SK-N-SH treated with all-trans-retinoic acid at 6 μM for 48 hours (cell line): ENCODE measurements at regions not wholly inside any gene's neighbourhood (a gene's known extent, or its start where the extent isn't known, plus 50 kb on each side); places are given as distances from the start of the nearest gene placed in this dataset.
A peak's percentile ranks its signal among the peaks of the same experiment; 100 is the strongest.
"Not testable (repeated sequence)": the region's sequence is repeated elsewhere in the genome, so short reads cannot be mapped to it uniquely, and the experiment has no call there.

Experiments used
- ATAC-seq: fragments of 200-7000 bp; cut with Tn5 transposase; 3 replicates; pipeline ENCODE4 v1.9.1; 2020; ENCODE audit warnings: mild to moderate bottlenecking, moderate library complexity
- ARNTL ChIP-seq: fragments of 450-650 bp; formaldehyde crosslinking; IDR thresholded peaks from 2 replicates; pipeline ENCODE4 v1.5.0; 2020; ENCODE audit warnings: low read depth, mild to moderate bottlenecking, moderate library complexity, borderline replicate concordance
- BACH2 ChIP-seq: fragments of 250-450 bp; sonication (Bioruptor Pico); IDR thresholded peaks from 2 replicates; pipeline ENCODE4 v1.9.0; 2021; ENCODE audit warnings: mild to moderate bottlenecking, borderline replicate concordance
- CSDC2 ChIP-seq: fragments of 250-450 bp; sonication (Bioruptor Pico); IDR thresholded peaks from 2 replicates; pipeline ENCODE4 v1.5.0; 2020; ENCODE audit warnings: mild to moderate bottlenecking, moderate library complexity
- ESRRG ChIP-seq: fragments of 250-450 bp; sonication (Bioruptor Pico); IDR thresholded peaks from 2 replicates; pipeline ENCODE4 v1.6.1; 2021; ENCODE audit warnings: mild to moderate bottlenecking
- GLIS3 ChIP-seq: fragments of 250-450 bp; sonication (Bioruptor Pico); IDR thresholded peaks from 2 replicates; pipeline ENCODE4 v1.5.0; 2020; ENCODE audit warnings: mild to moderate bottlenecking, moderate library complexity
- ISL1 ChIP-seq: fragments of 250-450 bp; sonication (Bioruptor Pico); IDR thresholded peaks from 2 replicates; pipeline ENCODE4 v2.1.2; 2022; ENCODE audit warnings: mild to moderate bottlenecking, moderate library complexity
- OSR1 ChIP-seq: fragments of 250-450 bp; sonication (Bioruptor Pico); IDR thresholded peaks from 2 replicates; pipeline ENCODE4 v1.8.0; 2022; ENCODE audit warnings: moderate library complexity, mild to moderate bottlenecking, inconsistent platforms
- RARB ChIP-seq: fragments of 250-450 bp; sonication (Bioruptor Pico); IDR thresholded peaks from 2 replicates; pipeline ENCODE4 v1.8.0; 2021; ENCODE audit warnings: mild to moderate bottlenecking, moderate library complexity
- SNAI2 ChIP-seq: fragments of 250-450 bp; sonication (Bioruptor Pico); IDR thresholded peaks from 2 replicates; pipeline ENCODE4 v1.5.0; 2020; ENCODE audit warnings: mild to moderate bottlenecking, moderate library complexity
- ZC3H10 ChIP-seq: fragments of 250-450 bp; sonication (Bioruptor Pico); IDR thresholded peaks from 2 replicates; pipeline ENCODE4 v1.5.1; 2021; ENCODE audit warnings: mild to moderate bottlenecking, moderate library complexity
- ZFP3 ChIP-seq: fragments of 250-450 bp; sonication (Bioruptor Pico); IDR thresholded peaks from 2 replicates; pipeline ENCODE4 v1.5.0; 2020; ENCODE audit warnings: mild to moderate bottlenecking, moderate library complexity
- ZFP30 ChIP-seq: fragments of 450-650 bp; formaldehyde crosslinking; IDR thresholded peaks from 2 replicates; pipeline ENCODE4 v1.5.0; 2022; ENCODE audit warnings: mild to moderate bottlenecking, moderate library complexity
- ZNF565 ChIP-seq: fragments of 450-650 bp; formaldehyde crosslinking; conservative IDR thresholded peaks from 2 replicates; pipeline ENCODE4 v1.5.0; 2020; ENCODE audit warnings: low read depth, mild to moderate bottlenecking, moderate library complexity
- ZNF70 ChIP-seq: fragments of 450-650 bp; formaldehyde crosslinking; IDR thresholded peaks from 2 replicates; pipeline ENCODE4 v1.5.0; 2020; ENCODE audit warnings: mild to moderate bottlenecking, moderate library complexity
- ZNF8 ChIP-seq: fragments of 450-650 bp; formaldehyde crosslinking; IDR thresholded peaks from 2 replicates; pipeline ENCODE4 v1.5.0; 2020; ENCODE audit warnings: mild to moderate bottlenecking, moderate library complexity
- TF ChIP-seq, protein P1 (sequence below): fragments of 250-450 bp; sonication (Bioruptor Pico); IDR thresholded peaks from 2 replicates; pipeline ENCODE4 v1.8.0; 2020; ENCODE audit warnings: mild to moderate bottlenecking, moderate library complexity, borderline replicate concordance
- TF ChIP-seq, protein P2 (sequence below): fragments of 250-450 bp; sonication (Bioruptor Pico); IDR thresholded peaks from 2 replicates; pipeline ENCODE4 v1.5.1; 2020; ENCODE audit warnings: low read depth, mild to moderate bottlenecking, moderate library complexity
- TF ChIP-seq, protein P3 (sequence below): fragments of 250-450 bp; sonication (Bioruptor Pico); IDR thresholded peaks from 2 replicates; pipeline ENCODE4 v1.8.0; 2021; ENCODE audit warnings: low read depth, mild to moderate bottlenecking, moderate library complexity, borderline replicate concordance
- TF ChIP-seq, protein P4 (sequence below): fragments of 250-450 bp; sonication (Bioruptor Pico); IDR thresholded peaks from 2 replicates; pipeline ENCODE4 v1.5.0; 2020; ENCODE audit warnings: mild to moderate bottlenecking, moderate library complexity

DNA sequence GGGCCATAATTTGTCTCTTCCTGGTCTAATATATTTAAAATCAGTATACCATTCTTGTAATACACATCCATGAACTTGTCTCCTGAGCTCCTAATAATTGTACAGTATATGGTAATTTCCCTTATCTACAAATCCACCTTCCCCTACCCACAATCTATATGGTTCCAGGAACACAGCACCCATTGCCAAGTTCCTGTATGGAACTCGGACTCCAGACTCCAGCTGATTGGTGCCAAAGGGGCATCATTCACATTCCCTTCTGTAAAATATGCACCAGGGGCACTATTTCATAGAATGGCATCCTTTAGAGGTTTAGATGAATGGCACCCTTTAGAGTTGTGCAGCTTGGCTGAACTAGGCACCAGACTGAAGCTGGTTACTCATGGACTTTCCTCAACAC, 58.8 kb upstream of the ZSWIM5 start:
- TF ChIP-seq GLIS3 (CRISPR knock-in tag) (no peak), SNAI2 (CRISPR knock-in tag) (no peak), ZFP30 (CRISPR knock-in tag) (no peak), BACH2 (CRISPR knock-in tag) (no peak), ZNF565 (no peak), OSR1 (CRISPR knock-in tag) (no peak), ZNF8 (CRISPR knock-in tag) (no peak), ZNF70 (CRISPR knock-in tag) (no peak), ZFP3 (CRISPR knock-in tag) (no peak), CSDC2 (no peak), ISL1 (CRISPR knock-in tag) (no peak), ARNTL (no peak), ZC3H10 (CRISPR knock-in tag) (no peak), RARB (CRISPR knock-in tag) (no peak)
- TF ChIP-seq, protein P1, sequence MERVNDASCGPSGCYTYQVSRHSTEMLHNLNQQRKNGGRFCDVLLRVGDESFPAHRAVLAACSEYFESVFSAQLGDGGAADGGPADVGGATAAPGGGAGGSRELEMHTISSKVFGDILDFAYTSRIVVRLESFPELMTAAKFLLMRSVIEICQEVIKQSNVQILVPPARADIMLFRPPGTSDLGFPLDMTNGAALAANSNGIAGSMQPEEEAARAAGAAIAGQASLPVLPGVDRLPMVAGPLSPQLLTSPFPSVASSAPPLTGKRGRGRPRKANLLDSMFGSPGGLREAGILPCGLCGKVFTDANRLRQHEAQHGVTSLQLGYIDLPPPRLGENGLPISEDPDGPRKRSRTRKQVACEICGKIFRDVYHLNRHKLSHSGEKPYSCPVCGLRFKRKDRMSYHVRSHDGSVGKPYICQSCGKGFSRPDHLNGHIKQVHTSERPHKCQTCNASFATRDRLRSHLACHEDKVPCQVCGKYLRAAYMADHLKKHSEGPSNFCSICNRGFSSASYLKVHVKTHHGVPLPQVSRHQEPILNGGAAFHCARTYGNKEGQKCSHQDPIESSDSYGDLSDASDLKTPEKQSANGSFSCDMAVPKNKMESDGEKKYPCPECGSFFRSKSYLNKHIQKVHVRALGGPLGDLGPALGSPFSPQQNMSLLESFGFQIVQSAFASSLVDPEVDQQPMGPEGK (CRISPR knock-in tag) = no peak
- TF ChIP-seq, protein P2, sequence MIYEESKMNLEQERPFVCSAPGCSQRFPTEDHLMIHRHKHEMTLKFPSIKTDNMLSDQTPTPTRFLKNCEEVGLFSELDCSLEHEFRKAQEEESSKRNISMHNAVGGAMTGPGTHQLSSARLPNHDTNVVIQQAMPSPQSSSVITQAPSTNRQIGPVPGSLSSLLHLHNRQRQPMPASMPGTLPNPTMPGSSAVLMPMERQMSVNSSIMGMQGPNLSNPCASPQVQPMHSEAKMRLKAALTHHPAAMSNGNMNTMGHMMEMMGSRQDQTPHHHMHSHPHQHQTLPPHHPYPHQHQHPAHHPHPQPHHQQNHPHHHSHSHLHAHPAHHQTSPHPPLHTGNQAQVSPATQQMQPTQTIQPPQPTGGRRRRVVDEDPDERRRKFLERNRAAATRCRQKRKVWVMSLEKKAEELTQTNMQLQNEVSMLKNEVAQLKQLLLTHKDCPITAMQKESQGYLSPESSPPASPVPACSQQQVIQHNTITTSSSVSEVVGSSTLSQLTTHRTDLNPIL = no peak
- TF ChIP-seq, protein P3, sequence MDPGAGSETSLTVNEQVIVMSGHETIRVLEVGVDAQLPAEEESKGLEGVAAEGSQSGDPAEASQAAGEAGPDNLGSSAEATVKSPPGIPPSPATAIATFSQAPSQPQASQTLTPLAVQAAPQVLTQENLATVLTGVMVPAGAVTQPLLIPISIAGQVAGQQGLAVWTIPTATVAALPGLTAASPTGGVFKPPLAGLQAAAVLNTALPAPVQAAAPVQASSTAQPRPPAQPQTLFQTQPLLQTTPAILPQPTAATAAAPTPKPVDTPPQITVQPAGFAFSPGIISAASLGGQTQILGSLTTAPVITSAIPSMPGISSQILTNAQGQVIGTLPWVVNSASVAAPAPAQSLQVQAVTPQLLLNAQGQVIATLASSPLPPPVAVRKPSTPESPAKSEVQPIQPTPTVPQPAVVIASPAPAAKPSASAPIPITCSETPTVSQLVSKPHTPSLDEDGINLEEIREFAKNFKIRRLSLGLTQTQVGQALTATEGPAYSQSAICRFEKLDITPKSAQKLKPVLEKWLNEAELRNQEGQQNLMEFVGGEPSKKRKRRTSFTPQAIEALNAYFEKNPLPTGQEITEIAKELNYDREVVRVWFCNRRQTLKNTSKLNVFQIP (CRISPR knock-in tag) = no peak
- TF ChIP-seq, protein P4, sequence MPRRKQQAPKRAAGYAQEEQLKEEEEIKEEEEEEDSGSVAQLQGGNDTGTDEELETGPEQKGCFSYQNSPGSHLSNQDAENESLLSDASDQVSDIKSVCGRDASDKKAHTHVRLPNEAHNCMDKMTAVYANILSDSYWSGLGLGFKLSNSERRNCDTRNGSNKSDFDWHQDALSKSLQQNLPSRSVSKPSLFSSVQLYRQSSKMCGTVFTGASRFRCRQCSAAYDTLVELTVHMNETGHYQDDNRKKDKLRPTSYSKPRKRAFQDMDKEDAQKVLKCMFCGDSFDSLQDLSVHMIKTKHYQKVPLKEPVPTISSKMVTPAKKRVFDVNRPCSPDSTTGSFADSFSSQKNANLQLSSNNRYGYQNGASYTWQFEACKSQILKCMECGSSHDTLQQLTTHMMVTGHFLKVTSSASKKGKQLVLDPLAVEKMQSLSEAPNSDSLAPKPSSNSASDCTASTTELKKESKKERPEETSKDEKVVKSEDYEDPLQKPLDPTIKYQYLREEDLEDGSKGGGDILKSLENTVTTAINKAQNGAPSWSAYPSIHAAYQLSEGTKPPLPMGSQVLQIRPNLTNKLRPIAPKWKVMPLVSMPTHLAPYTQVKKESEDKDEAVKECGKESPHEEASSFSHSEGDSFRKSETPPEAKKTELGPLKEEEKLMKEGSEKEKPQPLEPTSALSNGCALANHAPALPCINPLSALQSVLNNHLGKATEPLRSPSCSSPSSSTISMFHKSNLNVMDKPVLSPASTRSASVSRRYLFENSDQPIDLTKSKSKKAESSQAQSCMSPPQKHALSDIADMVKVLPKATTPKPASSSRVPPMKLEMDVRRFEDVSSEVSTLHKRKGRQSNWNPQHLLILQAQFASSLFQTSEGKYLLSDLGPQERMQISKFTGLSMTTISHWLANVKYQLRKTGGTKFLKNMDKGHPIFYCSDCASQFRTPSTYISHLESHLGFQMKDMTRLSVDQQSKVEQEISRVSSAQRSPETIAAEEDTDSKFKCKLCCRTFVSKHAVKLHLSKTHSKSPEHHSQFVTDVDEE = no peak
- no peak for ATAC-seq

DNA sequence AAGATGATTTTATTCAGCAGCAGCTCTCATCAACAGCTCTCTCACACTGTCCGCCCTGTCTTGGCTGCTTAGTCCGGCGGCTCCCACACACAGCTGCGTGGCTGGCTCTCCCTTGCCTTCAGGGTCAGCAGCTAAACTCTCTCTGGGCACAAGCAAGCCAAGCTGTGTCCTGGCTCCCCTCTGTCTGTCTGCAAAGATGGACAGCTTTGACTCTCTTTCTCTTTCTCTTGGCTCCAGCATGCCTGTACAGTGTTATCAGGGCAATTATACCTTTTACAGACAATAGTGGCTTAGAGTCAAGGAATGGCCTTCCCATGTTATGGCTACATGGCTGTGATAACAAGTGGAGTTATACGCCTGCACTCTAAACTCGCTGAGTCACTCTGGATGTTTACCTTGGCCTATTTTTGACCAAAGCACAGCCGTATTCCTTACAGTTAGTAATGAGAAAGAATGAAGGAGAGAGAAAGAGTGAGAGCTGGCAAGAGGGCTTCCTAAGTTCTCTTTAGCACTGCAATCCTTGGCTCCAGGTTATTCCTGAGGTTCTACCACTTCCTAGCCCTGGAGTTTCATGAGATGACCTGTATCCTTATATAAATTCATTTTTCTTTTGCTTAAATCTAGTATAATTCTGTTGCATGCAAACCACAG, 59.9 kb upstream of the ZSWIM5 start:
- no peak; the same call in 1 of the 3 replicates for ATAC-seq

DNA sequence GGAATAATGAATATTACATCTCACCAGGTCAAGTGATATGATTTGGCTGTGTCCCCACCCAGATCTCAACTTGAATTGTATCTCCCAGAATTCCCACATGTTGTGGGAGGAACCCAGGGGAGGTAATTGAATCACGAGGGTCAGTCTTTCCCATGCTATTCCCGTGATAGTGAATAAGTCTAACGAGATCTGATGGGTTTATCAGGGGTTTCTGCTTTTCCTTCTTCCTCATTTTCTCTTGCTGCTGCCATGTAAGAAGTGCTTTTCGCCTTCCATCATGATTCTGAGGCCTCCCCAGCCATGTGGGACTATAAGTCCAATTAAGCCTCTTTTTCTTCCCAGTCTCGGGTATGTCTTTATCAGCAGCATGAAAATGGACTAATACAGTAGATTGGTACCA, 58.4 kb upstream of the HPDL start:
- not testable (repeated sequence) for ATAC-seq

More for the DNA sequence above, 59.9 kb upstream of the ZSWIM5 start:
- peak; percentile 46 for TF ChIP-seq ISL1 (CRISPR knock-in tag)
- no peak for TF ChIP-seq ESRRG (CRISPR knock-in tag)
- TF ChIP-seq, protein P1 (CRISPR knock-in tag) = no peak
- no peak for TF ChIP-seq BACH2 (CRISPR knock-in tag)

DNA sequence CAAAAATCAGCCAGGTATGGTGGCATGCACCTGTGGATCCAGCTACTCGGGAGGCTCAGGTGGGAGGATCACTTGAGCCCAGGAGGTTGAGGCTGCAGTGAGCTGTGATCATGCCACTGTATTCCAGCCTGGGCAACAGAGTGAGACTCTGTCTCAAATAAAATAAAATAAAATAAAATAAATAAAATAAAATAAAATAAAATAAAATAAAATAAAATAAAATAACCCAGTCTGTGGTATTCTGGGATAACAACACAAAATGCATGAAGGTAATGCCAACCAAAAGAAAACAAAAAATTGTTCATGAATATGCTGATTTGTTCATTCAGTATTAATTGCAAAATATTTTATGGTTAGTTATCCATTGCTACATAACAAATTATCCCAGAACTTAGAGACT, 54.4 kb upstream of the HPDL start:
- not testable (repeated sequence) for ATAC-seq
